ENCODE measurements at regions not wholly inside any gene's neighbourhood (a gene's known extent, or its start where the extent isn't known, plus 50 kb on each side); places are given as distances from the start of the nearest gene placed in this dataset.

DNA sequence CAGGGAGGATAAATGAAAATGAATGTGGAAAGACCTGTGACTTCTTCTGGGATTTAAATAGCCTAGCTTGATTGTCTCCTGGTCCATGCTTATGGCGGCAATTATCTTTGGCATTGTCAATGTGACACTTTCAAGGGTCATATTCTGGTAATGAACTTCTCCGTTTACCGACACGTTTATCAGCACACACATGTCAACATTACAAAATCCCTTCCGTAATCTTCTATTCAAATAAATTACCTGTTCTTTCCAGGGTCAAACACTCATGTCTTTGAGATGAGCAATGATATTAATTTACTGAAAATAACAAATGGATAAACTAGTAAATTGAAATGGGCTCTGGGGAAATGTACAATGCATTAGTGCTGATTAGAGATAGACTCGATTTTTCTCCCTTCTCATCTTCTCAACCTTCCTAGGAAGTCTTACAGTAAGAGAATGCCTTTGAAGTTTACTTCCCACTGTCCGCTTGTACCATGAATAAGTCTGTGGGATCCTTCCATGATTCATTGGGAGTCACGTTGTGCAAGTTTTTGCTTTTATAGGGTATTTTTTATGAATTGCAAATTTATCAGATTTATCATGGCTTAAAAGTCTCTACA is 646.3 kb upstream of the LRATD1 start:
- in situ Hi-C loops (cut with HindIII; ENCODE audit: low pct_unique_long_range_greater_than_20kb, low sequenced_read_pairs): no loop called here
- BruUV-seq (replicated peaks): no TSS peak
- no peaks in the 10 kb centered on the region for H3K36me3 ChIP-seq (ENCODE audit: control insufficient read depth, insufficient read depth, low read length)

DNA sequence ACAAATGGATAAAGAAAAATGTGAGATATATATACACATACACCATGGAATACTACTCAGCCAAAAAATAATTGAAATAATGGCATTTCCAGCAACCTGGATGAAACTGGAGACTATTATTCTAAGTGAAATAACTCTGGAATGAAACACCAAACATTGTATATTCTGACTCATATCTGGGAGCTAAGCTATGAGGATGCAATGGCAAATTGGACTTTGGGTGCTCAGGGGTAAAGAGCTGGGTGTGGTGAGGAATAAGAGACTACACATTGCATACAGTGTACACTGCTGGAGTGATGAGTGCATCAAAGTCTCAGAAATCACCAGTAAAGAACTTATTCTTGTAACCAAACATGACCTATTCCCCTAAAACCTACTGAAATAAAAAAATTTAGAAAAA is 636.0 kb upstream of the LRATD1 start:
- POLR2A ChIA-PET: no interaction called here
- H3K4me1 ChIP-seq (ENCODE audit: control insufficient read depth, insufficient read depth, low read length): no peaks in the 10 kb centered on the region
- no peaks in the 10 kb centered on the region for H3K36me3 ChIP-seq (ENCODE audit: control insufficient read depth, insufficient read depth, low read length)
- ATAC-seq (no peak), DNase-seq (ENCODE audit: low read depth, low spot score) (no peak)
- CTCF ChIA-PET: no interaction called here
- no peak overlapping the region for H3K4me3 ChIP-seq (ENCODE audit: low read depth in 2 of 2, low read length in 2 of 2)
- H3K27ac ChIP-seq (ENCODE audit: low read length): no peak overlapping the region
- H3K9me3 ChIP-seq (ENCODE audit: control insufficient read depth, insufficient read depth, low read depth, low read length): no peaks in the 10 kb centered on the region
- BruUV-seq (replicated peaks): no TSS peak
- TF ChIP-seq POLR2AphosphoS5 (IDR thresholded peaks at IDR 0.05; ENCODE audit: low read depth, low read length): no peak
- TF ChIP-seq SIN3A (IDR thresholded peaks at IDR 0.05; ENCODE audit: borderline replicate concordance, insufficient read depth, low read depth, low read length): no peak
- no peak for TF ChIP-seq CTCF (IDR thresholded peaks at IDR 0.05)
- TF ChIP-seq TCF7L2 (IDR thresholded peaks at IDR 0.05; ENCODE audit: low read depth, low read length): no peak
- TF ChIP-seq, protein P1, sequence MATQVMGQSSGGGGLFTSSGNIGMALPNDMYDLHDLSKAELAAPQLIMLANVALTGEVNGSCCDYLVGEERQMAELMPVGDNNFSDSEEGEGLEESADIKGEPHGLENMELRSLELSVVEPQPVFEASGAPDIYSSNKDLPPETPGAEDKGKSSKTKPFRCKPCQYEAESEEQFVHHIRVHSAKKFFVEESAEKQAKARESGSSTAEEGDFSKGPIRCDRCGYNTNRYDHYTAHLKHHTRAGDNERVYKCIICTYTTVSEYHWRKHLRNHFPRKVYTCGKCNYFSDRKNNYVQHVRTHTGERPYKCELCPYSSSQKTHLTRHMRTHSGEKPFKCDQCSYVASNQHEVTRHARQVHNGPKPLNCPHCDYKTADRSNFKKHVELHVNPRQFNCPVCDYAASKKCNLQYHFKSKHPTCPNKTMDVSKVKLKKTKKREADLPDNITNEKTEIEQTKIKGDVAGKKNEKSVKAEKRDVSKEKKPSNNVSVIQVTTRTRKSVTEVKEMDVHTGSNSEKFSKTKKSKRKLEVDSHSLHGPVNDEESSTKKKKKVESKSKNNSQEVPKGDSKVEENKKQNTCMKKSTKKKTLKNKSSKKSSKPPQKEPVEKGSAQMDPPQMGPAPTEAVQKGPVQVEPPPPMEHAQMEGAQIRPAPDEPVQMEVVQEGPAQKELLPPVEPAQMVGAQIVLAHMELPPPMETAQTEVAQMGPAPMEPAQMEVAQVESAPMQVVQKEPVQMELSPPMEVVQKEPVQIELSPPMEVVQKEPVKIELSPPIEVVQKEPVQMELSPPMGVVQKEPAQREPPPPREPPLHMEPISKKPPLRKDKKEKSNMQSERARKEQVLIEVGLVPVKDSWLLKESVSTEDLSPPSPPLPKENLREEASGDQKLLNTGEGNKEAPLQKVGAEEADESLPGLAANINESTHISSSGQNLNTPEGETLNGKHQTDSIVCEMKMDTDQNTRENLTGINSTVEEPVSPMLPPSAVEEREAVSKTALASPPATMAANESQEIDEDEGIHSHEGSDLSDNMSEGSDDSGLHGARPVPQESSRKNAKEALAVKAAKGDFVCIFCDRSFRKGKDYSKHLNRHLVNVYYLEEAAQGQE (IDR thresholded peaks at IDR 0.05; ENCODE audit: insufficient read depth in 1 of 2, low read depth in 2 of 2, low read length in 1 of 2): no peak
- intact Hi-C loops (cut with micrococcal nuclease; ENCODE audit: unreplicated experiment): no loop called here
- in situ Hi-C loops (cut with HindIII; ENCODE audit: low pct_unique_long_range_greater_than_20kb, low sequenced_read_pairs): no loop called here
- no peaks in the 10 kb centered on the region for H3K27me3 ChIP-seq (ENCODE audit: control insufficient read depth, insufficient read depth, low read length)

More for the DNA sequence above, 646.3 kb upstream of the LRATD1 start:
- intact Hi-C loops (cut with micrococcal nuclease; ENCODE audit: unreplicated experiment): no loop called here
- ATAC-seq (no peak), DNase-seq (ENCODE audit: low read depth, low spot score) (no peak)
- H3K27ac ChIP-seq (ENCODE audit: low read length): no peak overlapping the region
- POLR2A ChIA-PET: no interaction called here
- TF ChIP-seq SIN3A (IDR thresholded peaks at IDR 0.05; ENCODE audit: borderline replicate concordance, insufficient read depth, low read depth, low read length) (no peak), TCF7L2 (IDR thresholded peaks at IDR 0.05; ENCODE audit: low read depth, low read length) (no peak), POLR2AphosphoS5 (IDR thresholded peaks at IDR 0.05; ENCODE audit: low read depth, low read length) (no peak), CTCF (IDR thresholded peaks at IDR 0.05) (no peak)
- TF ChIP-seq, protein P1 (IDR thresholded peaks at IDR 0.05; ENCODE audit: insufficient read depth in 1 of 2, low read depth in 2 of 2, low read length in 1 of 2): no peak
- CTCF ChIA-PET: no interaction called here
- no peaks in the 10 kb centered on the region for H3K9me3 ChIP-seq (ENCODE audit: control insufficient read depth, insufficient read depth, low read depth, low read length)
- no peaks in the 10 kb centered on the region for H3K27me3 ChIP-seq (ENCODE audit: control insufficient read depth, insufficient read depth, low read length)
- no peak overlapping the region for H3K4me3 ChIP-seq (ENCODE audit: low read depth in 2 of 2, low read length in 2 of 2)
- no peaks in the 10 kb centered on the region for H3K4me1 ChIP-seq (ENCODE audit: control insufficient read depth, insufficient read depth, low read length)

Data from Panc1 (cell line).